IMR-90 (cell line): ENCODE measurements at regions not wholly inside any gene's neighbourhood (a gene's known extent, or its start where the extent isn't known, plus 50 kb on each side); places are given as distances from the start of the nearest gene placed in this dataset.

Source experiments
- ATAC-seq: fragments of 200-7000 bp; cut with Tn5 transposase; 2 replicates; pipeline ENCODE4 v1.9.1; 2020; ENCODE audit warnings: low read depth, mild to moderate bottlenecking, moderate library complexity
- BruUV-seq: library from RNA; stranded (reverse); fragments of 400-500 nt; replicated peaks from 2 replicates; lab custom pipeline; 2021; lab: Mats Ljungman, UMichigan
- CTCF ChIA-PET: fragments of 300-600 bp; formaldehyde crosslinking; extraction: SDS; loops from one replicate; lab custom pipeline; 2021; ENCODE audit warnings: antibody characterized with exemption; lab: Yijun Ruan, JAX
- POLR2A ChIA-PET: fragments of 300-600 bp; sonication (Branson Sonifier 250); formaldehyde crosslinking; loops from one replicate; lab custom pipeline; 2022; ENCODE audit warnings: antibody characterized with exemption; ENCODE audit not compliant: unreplicated experiment; lab: Charles Lee
- DNase-seq: peaks from one replicate; pipeline ENCODE4 v3.0.0; 2013
- H2AFZ ChIP-seq: replicated peaks from 2 replicates; pipeline ENCODE3; 2013; ENCODE audit warnings: low read length, mild to moderate bottlenecking; ENCODE audit not compliant: poor library complexity
- H2AK5ac ChIP-seq: 2 replicates; pipeline ENCODE4 v1.6.1; 2013; ENCODE audit warnings: low read depth, low read length, inconsistent platforms
- H2AK9ac ChIP-seq: replicated peaks from 2 replicates; pipeline ENCODE3; 2013; ENCODE audit warnings: mild to moderate bottlenecking, low read depth, low read length, moderate library complexity; ENCODE audit not compliant: poor library complexity
- H2BK120ac ChIP-seq: 2 replicates; pipeline ENCODE4 v1.6.1; 2013; ENCODE audit warnings: low read depth, low read length, inconsistent platforms
- H2BK15ac ChIP-seq: 3 replicates; pipeline ENCODE4 v1.6.1; 2013; ENCODE audit warnings: low read depth, low read length, inconsistent platforms
- H2BK20ac ChIP-seq: 2 replicates; pipeline ENCODE4 v1.6.1; 2013; ENCODE audit warnings: low read depth, mild to moderate bottlenecking, inconsistent platforms, low read length, moderate library complexity
- H2BK5ac ChIP-seq: 2 replicates; pipeline ENCODE4 v1.6.1; 2013; ENCODE audit warnings: mild to moderate bottlenecking, low read depth, low read length, inconsistent platforms; ENCODE audit not compliant: poor library complexity, severe bottlenecking
- H3K14ac ChIP-seq: replicated peaks from 2 replicates; pipeline ENCODE4 v1.6.1; 2013; ENCODE audit warnings: low read depth, low read length, inconsistent platforms
- H3K18ac ChIP-seq: 2 replicates; pipeline ENCODE4 v1.6.1; 2013; ENCODE audit warnings: low read depth, low read length, control low read depth
- H3K23ac ChIP-seq: 2 replicates; pipeline ENCODE4 v1.6.1; 2013; ENCODE audit warnings: low read depth, low read length, inconsistent platforms
- H3K27ac ChIP-seq: 2 replicates; pipeline ENCODE4 v1.5.1; 2013; ENCODE audit warnings: mild to moderate bottlenecking, control low read depth, low read length; ENCODE audit not compliant: insufficient read depth
- H3K27me3 ChIP-seq: 2 replicates; pipeline ENCODE4 v1.6.1; 2013; ENCODE audit warnings: low read length; ENCODE audit not compliant: control insufficient read depth, insufficient read depth
- H3K36me3 ChIP-seq: 2 replicates; pipeline ENCODE4 v1.6.1; 2013; ENCODE audit warnings: low read length, mixed read lengths; ENCODE audit not compliant: control insufficient read depth, insufficient read depth
- H3K4ac ChIP-seq: 2 replicates; pipeline ENCODE4 v1.6.1; 2013; ENCODE audit warnings: low read depth, low read length, inconsistent platforms
- H3K4me1 ChIP-seq: 2 replicates; pipeline ENCODE4 v1.6.1; 2013; ENCODE audit warnings: low read length, mixed read lengths; ENCODE audit not compliant: control insufficient read depth, insufficient read depth
- H3K4me2 ChIP-seq: 2 replicates; pipeline ENCODE4 v1.6.1; 2013; ENCODE audit warnings: low read depth, mild to moderate bottlenecking, control low read depth, low read length, moderate library complexity
- H3K4me3 ChIP-seq: 2 replicates; pipeline ENCODE4 v1.5.1; 2013; ENCODE audit warnings: low read depth, mild to moderate bottlenecking, control low read depth, low read length, moderate library complexity; ENCODE audit not compliant: insufficient read depth
- H3K56ac ChIP-seq: 2 replicates; pipeline ENCODE4 v1.6.1; 2013; ENCODE audit warnings: low read length, inconsistent platforms; ENCODE audit not compliant: insufficient read depth; ENCODE audit errors: extremely low read depth
- H3K79me1 ChIP-seq, 2 experiments: 2 replicates each; pipeline ENCODE4 v1.6.1; 2013; ENCODE audit warnings: low read length in 2 of 2, inconsistent platforms in 1 of 2, low read depth in 1 of 2
- H3K9ac ChIP-seq: 2 replicates; pipeline ENCODE4 v1.6.1; 2013; ENCODE audit warnings: low read depth, low read length, control low read depth
- H3K9me1 ChIP-seq: 2 replicates; pipeline ENCODE4 v1.6.1; 2013; ENCODE audit warnings: low read length, inconsistent platforms; ENCODE audit not compliant: insufficient read depth
- H3K9me3 ChIP-seq: 2 replicates; pipeline ENCODE4 v1.6.1; 2013; ENCODE audit warnings: low read length; ENCODE audit not compliant: control insufficient read depth, insufficient read depth
- H4K20me1 ChIP-seq: 2 replicates; pipeline ENCODE4 v1.6.1; 2013; ENCODE audit warnings: low read length, inconsistent platforms; ENCODE audit not compliant: insufficient read depth
- H4K5ac ChIP-seq: 2 replicates; pipeline ENCODE4 v1.6.1; 2013; ENCODE audit warnings: mild to moderate bottlenecking, low read depth, low read length, control low read depth
- H4K8ac ChIP-seq, 2 experiments: 2 replicates each; pipeline ENCODE4 v1.6.1; 2013; ENCODE audit warnings: low read depth in 2 of 2, low read length in 2 of 2, control low read depth in 1 of 2, inconsistent platforms in 1 of 2
- H4K91ac ChIP-seq: 2 replicates; pipeline ENCODE4 v1.6.1; 2013; ENCODE audit warnings: low read depth, low read length, inconsistent platforms; ENCODE audit not compliant: insufficient read depth
- BHLHE40 ChIP-seq: fragments of 150-350 bp; IDR thresholded peaks from 2 replicates; pipeline ENCODE4 v1.6.1; 2016; ENCODE audit warnings: mild to moderate bottlenecking, low read depth, low read length
- CEBPB ChIP-seq: IDR thresholded peaks from 2 replicates; pipeline ENCODE4 v1.6.1; 2012; ENCODE audit warnings: low read depth, low read length, improper control_type of control experiment
- CHD1 ChIP-seq: IDR thresholded peaks from 2 replicates; pipeline ENCODE4 v1.6.1; 2012; ENCODE audit warnings: low read depth, low read length, improper control_type of control experiment
- FOS ChIP-seq: fragments of 150-350 bp; IDR thresholded peaks from 2 replicates; pipeline ENCODE4 v1.6.1; 2016; ENCODE audit warnings: low read depth, low read length
- MAFK ChIP-seq: IDR thresholded peaks from 2 replicates; pipeline ENCODE4 v1.6.1; 2012; ENCODE audit warnings: low read depth, low read length, improper control_type of control experiment
- MAZ ChIP-seq: IDR thresholded peaks from 2 replicates; pipeline ENCODE4 v1.6.1; 2012; ENCODE audit warnings: low read depth, mild to moderate bottlenecking, low read length, improper control_type of control experiment, moderate library complexity, borderline replicate concordance
- MXI1 ChIP-seq: IDR thresholded peaks from 2 replicates; pipeline ENCODE4 v1.6.1; 2012; ENCODE audit warnings: low read depth, mild to moderate bottlenecking, low read length, moderate library complexity, borderline replicate concordance
- NFE2L2 ChIP-seq: fragments of 150-350 bp; IDR thresholded peaks from 2 replicates; pipeline ENCODE4 v1.6.1; 2016; ENCODE audit warnings: low read depth, mild to moderate bottlenecking, low read length
- POLR2A ChIP-seq: IDR thresholded peaks from 2 replicates; pipeline ENCODE4 v1.6.1; 2012; ENCODE audit warnings: mild to moderate bottlenecking, low read depth, low read length
- RAD21 ChIP-seq: IDR thresholded peaks from 2 replicates; pipeline ENCODE4 v1.6.1; 2012; ENCODE audit warnings: low read length, improper control_type of control experiment
- RCOR1 ChIP-seq: IDR thresholded peaks from 2 replicates; pipeline ENCODE4 v1.6.1; 2012; ENCODE audit warnings: mild to moderate bottlenecking, low read length, improper control_type of control experiment; ENCODE audit not compliant: insufficient replicate concordance
- RFX5 ChIP-seq: IDR thresholded peaks from 2 replicates; pipeline ENCODE4 v1.8.0; 2012; ENCODE audit warnings: low read depth, mild to moderate bottlenecking, low read length, moderate library complexity
- SMC3 ChIP-seq: fragments of 150-350 bp; IDR thresholded peaks from 2 replicates; pipeline ENCODE4 v1.6.1; 2016; ENCODE audit warnings: low read depth, mild to moderate bottlenecking, antibody characterized with exemption, low read length, moderate library complexity
- whole genome bisulfite sequencing, 2 experiments: methylation state at CpG; one replicate each; pipeline versions ENCODE4 v1.1.5 to v1.1.7; 2013; ENCODE audit warnings: missing lambda C conversion rate in 2 of 2; ENCODE audit not compliant: insufficient read length in 1 of 2; ENCODE audit errors: extremely low coverage in 2 of 2; 5-methylcytosine and 5-hydroxymethylcytosine counted together
- dilution Hi-C: fragments of 300-500 bp; cut with HindIII; formaldehyde crosslinking; loops from one replicate; pipeline ENCODE4 v1.14.3; 2018; ENCODE audit warnings: low sequenced_read_pairs; ENCODE audit not compliant: unreplicated experiment
- in situ Hi-C: fragments of 300-500 bp; cut with MboI; formaldehyde crosslinking; loops from 3 replicates; pipeline ENCODE4 v1.14.3; 2019; ENCODE audit warnings: low sequenced_read_pairs, inconsistent platforms, mixed read lengths
- intact Hi-C: fragments of 100-400 bp; cut with micrococcal nuclease; formaldehyde crosslinking; loops from 2 replicates; pipeline ENCODE4 v1.10.0; 2022
- TF ChIP-seq, protein P1 (sequence below): fragments of 150-350 bp; IDR thresholded peaks from 2 replicates; pipeline ENCODE4 v1.6.1; 2016; ENCODE audit warnings: low read depth, mild to moderate bottlenecking, low read length, moderate library complexity, borderline replicate concordance
- TF ChIP-seq, protein P2 (sequence below): conservative IDR thresholded peaks from 2 replicates; pipeline ENCODE4 v1.5.1; 2012; ENCODE audit warnings: mild to moderate bottlenecking, low read depth, low read length, improper control_type of control experiment
- TF ChIP-seq, protein P3 (sequence below): fragments of 150-350 bp; IDR thresholded peaks from 2 replicates; pipeline ENCODE4 v1.6.1; 2017; ENCODE audit warnings: mild to moderate bottlenecking, antibody characterized with exemption, low read length, low read depth

DNA sequence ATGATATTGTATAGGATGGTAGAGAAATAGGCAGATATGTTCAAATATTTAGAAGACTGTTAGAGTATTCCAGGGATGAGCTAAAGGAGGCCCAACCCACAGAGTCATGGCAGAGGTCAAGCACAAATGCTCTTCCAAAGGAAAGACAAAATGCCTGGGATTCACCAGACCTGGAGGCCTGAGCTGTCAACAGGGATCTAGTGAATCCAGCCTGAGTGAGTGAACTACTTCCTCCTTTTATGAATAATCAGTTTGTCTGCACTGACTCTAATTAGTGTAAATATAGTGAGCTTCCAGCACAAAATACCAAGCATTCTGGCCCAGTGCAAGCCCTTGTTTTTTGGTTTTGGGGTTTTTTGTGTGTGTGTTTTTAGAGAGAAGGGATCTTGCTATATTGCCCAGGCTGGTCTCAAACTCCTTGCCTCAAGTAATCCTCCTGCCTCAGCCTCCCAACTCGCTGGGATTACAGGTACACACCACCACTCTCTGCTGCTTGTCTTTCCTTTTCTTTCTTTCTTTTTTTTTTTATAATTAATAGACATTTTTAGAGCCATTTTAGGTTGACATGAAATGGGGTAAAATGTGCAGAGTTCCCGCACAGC, 244.4 kb downstream of the SKIDA1 start:
- no peak for DNase-seq

More for the DNA sequence above, 244.4 kb downstream of the SKIDA1 start:
- H2AK5ac ChIP-seq, result no peak overlapping the region; the same call in 1 of the 2 replicates
- no peak overlapping the region for H3K4me3 ChIP-seq
- H3K9ac ChIP-seq, result no peak overlapping the region
- H2AFZ ChIP-seq, result no peak overlapping the region
- H2BK20ac ChIP-seq, result no peak overlapping the region
- peak overlapping the region; percentile 15; the same call in 1 of the 2 replicates for H4K5ac ChIP-seq
- TF ChIP-seq BHLHE40 (no peak), CHD1 (no peak), CEBPB (no peak), RCOR1 (no peak), NFE2L2 (no peak), MAZ (no peak), MAFK (no peak), RAD21 (no peak), FOS (no peak), MXI1 (no peak), RFX5 (no peak), SMC3 (no peak), POLR2A (no peak)
- TF ChIP-seq, protein P1, sequence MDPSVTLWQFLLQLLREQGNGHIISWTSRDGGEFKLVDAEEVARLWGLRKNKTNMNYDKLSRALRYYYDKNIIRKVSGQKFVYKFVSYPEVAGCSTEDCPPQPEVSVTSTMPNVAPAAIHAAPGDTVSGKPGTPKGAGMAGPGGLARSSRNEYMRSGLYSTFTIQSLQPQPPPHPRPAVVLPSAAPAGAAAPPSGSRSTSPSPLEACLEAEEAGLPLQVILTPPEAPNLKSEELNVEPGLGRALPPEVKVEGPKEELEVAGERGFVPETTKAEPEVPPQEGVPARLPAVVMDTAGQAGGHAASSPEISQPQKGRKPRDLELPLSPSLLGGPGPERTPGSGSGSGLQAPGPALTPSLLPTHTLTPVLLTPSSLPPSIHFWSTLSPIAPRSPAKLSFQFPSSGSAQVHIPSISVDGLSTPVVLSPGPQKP, result no peak
- TF ChIP-seq, protein P2, sequence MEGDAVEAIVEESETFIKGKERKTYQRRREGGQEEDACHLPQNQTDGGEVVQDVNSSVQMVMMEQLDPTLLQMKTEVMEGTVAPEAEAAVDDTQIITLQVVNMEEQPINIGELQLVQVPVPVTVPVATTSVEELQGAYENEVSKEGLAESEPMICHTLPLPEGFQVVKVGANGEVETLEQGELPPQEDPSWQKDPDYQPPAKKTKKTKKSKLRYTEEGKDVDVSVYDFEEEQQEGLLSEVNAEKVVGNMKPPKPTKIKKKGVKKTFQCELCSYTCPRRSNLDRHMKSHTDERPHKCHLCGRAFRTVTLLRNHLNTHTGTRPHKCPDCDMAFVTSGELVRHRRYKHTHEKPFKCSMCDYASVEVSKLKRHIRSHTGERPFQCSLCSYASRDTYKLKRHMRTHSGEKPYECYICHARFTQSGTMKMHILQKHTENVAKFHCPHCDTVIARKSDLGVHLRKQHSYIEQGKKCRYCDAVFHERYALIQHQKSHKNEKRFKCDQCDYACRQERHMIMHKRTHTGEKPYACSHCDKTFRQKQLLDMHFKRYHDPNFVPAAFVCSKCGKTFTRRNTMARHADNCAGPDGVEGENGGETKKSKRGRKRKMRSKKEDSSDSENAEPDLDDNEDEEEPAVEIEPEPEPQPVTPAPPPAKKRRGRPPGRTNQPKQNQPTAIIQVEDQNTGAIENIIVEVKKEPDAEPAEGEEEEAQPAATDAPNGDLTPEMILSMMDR, result no peak
- TF ChIP-seq, protein P3, sequence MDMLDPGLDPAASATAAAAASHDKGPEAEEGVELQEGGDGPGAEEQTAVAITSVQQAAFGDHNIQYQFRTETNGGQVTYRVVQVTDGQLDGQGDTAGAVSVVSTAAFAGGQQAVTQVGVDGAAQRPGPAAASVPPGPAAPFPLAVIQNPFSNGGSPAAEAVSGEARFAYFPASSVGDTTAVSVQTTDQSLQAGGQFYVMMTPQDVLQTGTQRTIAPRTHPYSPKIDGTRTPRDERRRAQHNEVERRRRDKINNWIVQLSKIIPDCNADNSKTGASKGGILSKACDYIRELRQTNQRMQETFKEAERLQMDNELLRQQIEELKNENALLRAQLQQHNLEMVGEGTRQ, result no peak
- no peak overlapping the region for H3K27ac ChIP-seq
- dilution Hi-C loops, result no loop called here
- H3K27me3 ChIP-seq, result no peaks in the 10 kb centered on the region
- no peaks in the 10 kb centered on the region for H4K20me1 ChIP-seq
- no peak overlapping the region; the same call in 1 of the 2 replicates for H3K14ac ChIP-seq
- no peak overlapping the region for H3K23ac ChIP-seq
- H3K36me3 ChIP-seq, result no peaks in the 10 kb centered on the region
- H3K4me2 ChIP-seq, result no peak overlapping the region
- no peaks in the 10 kb centered on the region for H3K9me1 ChIP-seq
- no peak overlapping the region for H4K8ac ChIP-seq
- CTCF ChIA-PET, result interaction anchor here (0.5 to 1.4 kb wide), 2 partner anchors 25 to 214 kb away, joined by 3 to 4 read pairs; no protein-coding TSS in a partner anchor
- H3K4ac ChIP-seq, result no peak overlapping the region
- in situ Hi-C loops, result loop anchor here (5.0 to 10.0 kb wide), 2 partner anchors 206 to 664 kb away; no protein-coding TSS in a partner anchor
- no peak overlapping the region for H2AK9ac ChIP-seq
- no peak overlapping the region; the same call in 1 of the 2 replicates for H4K91ac ChIP-seq
- no peak overlapping the region for H3K56ac ChIP-seq
- no peak for ATAC-seq
- H3K4me1 ChIP-seq, result peaks cover 4% of the 10 kb centered on the region; the same call in 1 of the 2 replicates
- H2BK5ac ChIP-seq, result no peak overlapping the region
- POLR2A ChIA-PET, result no interaction called here
- no peak overlapping the region for H2BK120ac ChIP-seq
- no peak overlapping the region for H2BK15ac ChIP-seq
- BruUV-seq, result no TSS peak
- no CpG with 5 or more reads among the region's 2 CpGs for WGBS, 2 experiments
- H3K79me1 ChIP-seq, result no peaks in the 10 kb centered on the region
- intact Hi-C loops, result loop anchor here (1.0 kb wide), 1 partner anchor 55 kb away; no protein-coding TSS in a partner anchor
- H3K18ac ChIP-seq, result no peak overlapping the region
- H3K9me3 ChIP-seq, result no peaks in the 10 kb centered on the region
